GM23248 (cell line): ENCODE measurements at regions not wholly inside any gene's neighbourhood (a gene's known extent, or its start where the extent isn't known, plus 50 kb on each side); places are given as distances from the start of the nearest gene placed in this dataset.

Source experiments
- DNase-seq: peaks from one replicate; pipeline ENCODE4 v3.0.0-alpha.2; 2015
- H2AFZ ChIP-seq: fragments of 200-600 bp; sonication (generic); 2 replicates; pipeline ENCODE4 v1.6.1; 2016; ENCODE audit warnings: antibody characterized with exemption
- H3F3A ChIP-seq: fragments of 200-600 bp; sonication (generic); 2 replicates; pipeline ENCODE4 v1.6.1; 2016; ENCODE audit warnings: mild to moderate bottlenecking, antibody characterized with exemption, mixed run types; ENCODE audit not compliant: insufficient read depth
- H3K27ac ChIP-seq: fragments of 200-600 bp; sonication (generic); 2 replicates; pipeline ENCODE4 v1.5.1; 2016; ENCODE audit warnings: mild to moderate bottlenecking
- H3K27me3 ChIP-seq: fragments of 200-600 bp; sonication (generic); replicated peaks from 2 replicates; pipeline ENCODE4 v1.6.1; 2016; ENCODE audit warnings: mild to moderate bottlenecking; ENCODE audit not compliant: insufficient read depth
- H3K36me3 ChIP-seq: fragments of 200-600 bp; sonication (generic); 2 replicates; pipeline ENCODE4 v1.6.1; 2016; ENCODE audit warnings: low read depth, mild to moderate bottlenecking
- H3K4me1 ChIP-seq: fragments of 200-600 bp; sonication (generic); 2 replicates; pipeline ENCODE4 v1.6.1; 2016; ENCODE audit warnings: mild to moderate bottlenecking; ENCODE audit not compliant: insufficient read depth
- H3K4me2 ChIP-seq: fragments of 200-600 bp; sonication (generic); one replicate; pipeline ENCODE4 v1.6.1; 2016; ENCODE audit warnings: mild to moderate bottlenecking; ENCODE audit not compliant: unreplicated experiment
- H3K4me3 ChIP-seq: fragments of 200-600 bp; sonication (generic); 2 replicates; pipeline ENCODE4 v1.5.1; 2016; ENCODE audit warnings: mild to moderate bottlenecking
- H3K79me2 ChIP-seq: fragments of 200-600 bp; sonication (generic); 2 replicates; pipeline ENCODE4 v1.6.1; 2016; ENCODE audit warnings: mild to moderate bottlenecking; ENCODE audit not compliant: insufficient read depth
- H3K9ac ChIP-seq: fragments of 200-600 bp; sonication (generic); 2 replicates; pipeline ENCODE4 v1.6.1; 2016; ENCODE audit warnings: mild to moderate bottlenecking
- H3K9me2 ChIP-seq: fragments of 200-600 bp; sonication (generic); 2 replicates; pipeline ENCODE4 v1.6.1; 2016; ENCODE audit warnings: mixed run types, mild to moderate bottlenecking, moderate library complexity; ENCODE audit not compliant: insufficient read depth
- H3K9me3 ChIP-seq: fragments of 200-600 bp; sonication (generic); one replicate; pipeline ENCODE4 v1.6.1; 2017; ENCODE audit warnings: low read depth
- H4K20me1 ChIP-seq: fragments of 200-600 bp; sonication (generic); 2 replicates; pipeline ENCODE4 v1.6.0; 2016; ENCODE audit not compliant: insufficient read depth
- EZH2 ChIP-seq: fragments of 200-600 bp; sonication (generic); IDR thresholded peaks from 2 replicates; pipeline ENCODE4 v1.6.1; 2018; ENCODE audit warnings: antibody characterized with exemption, mild to moderate bottlenecking; ENCODE audit not compliant: insufficient read depth, poor library complexity, severe bottlenecking
- EZH2phosphoT487 ChIP-seq: fragments of 200-600 bp; sonication (generic); IDR thresholded peaks from 2 replicates; pipeline ENCODE4 v1.6.1; 2018; ENCODE audit warnings: antibody characterized with exemption, moderate library complexity, mild to moderate bottlenecking, low read depth; ENCODE audit not compliant: insufficient read depth
- WGBS, 2 experiments: methylation state at CpG; one replicate each; pipeline ENCODE4 v1.1.6; 2015 to 2017; ENCODE audit warnings: low lambda C conversion rate in 2 of 2, low coverage in 1 of 2; ENCODE audit errors: missing lambda C conversion rate in 2 of 2; 5-methylcytosine and 5-hydroxymethylcytosine counted together
- in situ Hi-C: fragments of 300-500 bp; cut with MboI; formaldehyde crosslinking; loops from 2 replicates; pipeline ENCODE4 v1.15.0; 2020

DNA sequence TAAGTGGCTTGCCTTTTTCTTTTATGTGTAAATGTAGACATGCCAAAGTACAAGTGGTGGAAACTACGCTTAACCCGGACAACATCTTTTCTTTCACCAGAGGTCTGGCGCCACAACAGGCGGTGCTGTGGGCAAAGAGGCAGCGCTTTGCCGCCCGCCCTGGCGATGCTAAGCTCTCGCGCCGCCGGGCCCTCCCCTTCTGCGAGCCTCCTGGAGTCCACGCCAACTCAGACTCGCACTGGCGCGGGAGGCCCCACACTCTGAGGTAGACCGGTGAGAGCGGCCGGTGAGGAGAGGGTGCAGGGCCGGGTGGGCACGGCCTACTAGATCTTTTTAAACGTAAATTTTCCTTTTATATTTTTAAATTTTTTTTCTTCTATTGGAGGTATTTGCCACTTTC, 2253.1 kb upstream of the C9orf72 start:
- no peak overlapping the region for H2AFZ ChIP-seq
- no peaks in the 10 kb centered on the region for H4K20me1 ChIP-seq
- H3K4me1 ChIP-seq, result no peaks in the 10 kb centered on the region
- no peak overlapping the region for H3K4me2 ChIP-seq
- in situ Hi-C loops, result no loop called here
- H3K27ac ChIP-seq, result no peak overlapping the region
- no peaks in the 10 kb centered on the region for H3F3A ChIP-seq
- no peaks in the 10 kb centered on the region for H3K79me2 ChIP-seq
- H3K9me3 ChIP-seq, result no peaks in the 10 kb centered on the region
- H3K9me2 ChIP-seq, result no peaks in the 10 kb centered on the region
- no peak for TF ChIP-seq EZH2
- TF ChIP-seq EZH2phosphoT487, result no peak
- no peak for DNase-seq
- no peaks in the 10 kb centered on the region for H3K36me3 ChIP-seq
- 75 to 79% methylated on average over 23 of the region's 23 CpGs for WGBS, 2 experiments
- H3K9ac ChIP-seq, result no peak overlapping the region
- H3K27me3 ChIP-seq, result no peaks in the 10 kb centered on the region
- no peak overlapping the region for H3K4me3 ChIP-seq

DNA sequence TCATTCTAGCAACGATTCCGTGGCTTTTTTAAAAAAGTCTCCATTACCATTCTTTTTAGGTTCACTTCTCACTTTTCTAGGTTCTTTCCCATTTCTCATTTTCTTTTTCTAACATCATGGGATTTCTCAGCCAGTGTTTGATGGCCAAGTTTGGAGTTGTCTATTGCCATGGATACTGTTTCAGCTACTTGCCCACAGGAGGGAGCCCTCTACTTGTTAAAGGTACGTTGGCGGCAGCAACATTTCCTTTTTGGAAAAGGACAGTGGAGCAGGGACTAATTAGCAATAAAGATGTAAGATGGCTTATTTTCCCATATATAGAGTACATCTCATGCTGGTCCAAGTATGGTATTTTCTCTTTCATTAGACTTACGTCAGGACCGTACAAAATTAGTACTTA, 2257.5 kb upstream of the C9orf72 start:
- no peaks in the 10 kb centered on the region for H3K36me3 ChIP-seq
- no peaks in the 10 kb centered on the region for H3K4me1 ChIP-seq
- DNase-seq, result peak; percentile 4
- no peaks in the 10 kb centered on the region for H4K20me1 ChIP-seq
- 4 to 6% methylated on average over 6 of the region's 6 CpGs for WGBS, 2 experiments
- no peaks in the 10 kb centered on the region for H3K27me3 ChIP-seq
- no peak overlapping the region for H3K4me2 ChIP-seq
- no peaks in the 10 kb centered on the region for H3K9me3 ChIP-seq
- TF ChIP-seq EZH2, result no peak
- no peak for TF ChIP-seq EZH2phosphoT487
- H3K9me2 ChIP-seq, result no peaks in the 10 kb centered on the region
- no peaks in the 10 kb centered on the region for H3K79me2 ChIP-seq
- H3K9ac ChIP-seq, result no peak overlapping the region
- in situ Hi-C loops, result no loop called here
- no peak overlapping the region for H2AFZ ChIP-seq
- no peak overlapping the region for H3K4me3 ChIP-seq
- no peaks in the 10 kb centered on the region for H3F3A ChIP-seq
- H3K27ac ChIP-seq, result no peak overlapping the region

DNA sequence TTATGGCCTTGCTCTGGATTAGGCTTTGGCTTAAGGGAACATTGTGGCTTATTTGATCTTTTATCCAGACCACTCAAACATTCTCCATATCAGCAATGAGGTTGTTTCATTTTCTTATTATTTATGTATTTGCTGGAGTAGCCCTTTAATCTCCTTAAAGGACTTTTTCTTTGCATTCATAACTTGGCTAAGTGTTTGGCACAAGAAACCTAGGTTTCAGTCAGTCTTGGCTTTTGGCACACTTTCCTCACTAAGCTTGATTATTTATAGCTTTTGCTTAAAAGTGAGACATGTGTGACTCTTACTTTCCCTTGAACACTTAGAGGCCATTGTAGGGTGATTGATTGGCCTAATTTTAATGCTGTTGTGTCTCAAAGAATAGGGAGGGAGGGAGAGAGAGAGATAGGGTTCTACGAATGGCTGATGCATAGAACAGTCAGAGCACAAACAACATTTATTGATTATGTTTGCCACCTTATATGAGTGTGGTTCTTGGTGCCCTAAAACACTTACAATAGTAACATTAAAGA, 2265.3 kb upstream of the C9orf72 start:
- Histone ChIP-seq H3K36me3 (no peaks in the 10 kb centered on the region), H3K9ac (no peak overlapping the region), H3K4me1 (no peaks in the 10 kb centered on the region), H3F3A (no peaks in the 10 kb centered on the region), H4K20me1 (no peaks in the 10 kb centered on the region), H3K4me2 (no peak overlapping the region), H3K27me3 (no peaks in the 10 kb centered on the region), H3K79me2 (no peaks in the 10 kb centered on the region), H3K9me3 (no peaks in the 10 kb centered on the region), H3K4me3 (no peak overlapping the region), H3K27ac (no peak overlapping the region), H3K9me2 (no peaks in the 10 kb centered on the region), H2AFZ (no peak overlapping the region)
- in situ Hi-C loops, result no loop called here
- no peak for TF ChIP-seq EZH2phosphoT487
- no peak for TF ChIP-seq EZH2
- 5 to 24% methylated on average over 1 of the region's 1 CpG for WGBS, 2 experiments
- no peak for DNase-seq

DNA sequence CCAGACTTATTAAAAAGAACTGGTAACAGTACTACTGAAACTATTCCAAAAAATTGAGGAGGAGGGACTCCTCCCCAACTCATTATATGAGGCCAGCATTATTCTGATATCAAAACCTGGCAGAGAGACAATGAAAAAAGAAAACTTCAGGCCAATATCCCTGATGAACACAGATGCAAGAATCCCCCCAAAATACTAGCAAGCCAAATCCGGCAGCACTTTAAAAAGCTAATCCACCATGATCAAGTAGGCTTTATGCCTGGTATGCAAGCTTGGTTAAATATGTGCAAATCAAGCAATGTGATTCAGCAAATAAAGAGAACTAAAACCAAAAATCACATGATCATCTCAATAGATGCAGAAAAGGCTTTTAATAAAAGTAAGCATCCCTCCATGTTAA, 2271.0 kb upstream of the C9orf72 start:
- TF ChIP-seq EZH2phosphoT487, result no peak
- no peak for TF ChIP-seq EZH2
- H3K4me2 ChIP-seq, result no peak overlapping the region
- no peak overlapping the region for H2AFZ ChIP-seq
- no peak for DNase-seq
- H3K27ac ChIP-seq, result no peak overlapping the region
- no peaks in the 10 kb centered on the region for H3K36me3 ChIP-seq
- H3K79me2 ChIP-seq, result no peaks in the 10 kb centered on the region
- no peaks in the 10 kb centered on the region for H4K20me1 ChIP-seq
- WGBS, 2 experiments, result 26 to 30% methylated on average over 1 of the region's 1 CpG
- no peak overlapping the region for H3K4me3 ChIP-seq
- no peak overlapping the region for H3K9ac ChIP-seq
- H3K4me1 ChIP-seq, result no peaks in the 10 kb centered on the region
- H3F3A ChIP-seq, result no peaks in the 10 kb centered on the region
- H3K9me2 ChIP-seq, result no peaks in the 10 kb centered on the region
- H3K27me3 ChIP-seq, result no peaks in the 10 kb centered on the region
- in situ Hi-C loops, result no loop called here
- no peaks in the 10 kb centered on the region for H3K9me3 ChIP-seq

DNA sequence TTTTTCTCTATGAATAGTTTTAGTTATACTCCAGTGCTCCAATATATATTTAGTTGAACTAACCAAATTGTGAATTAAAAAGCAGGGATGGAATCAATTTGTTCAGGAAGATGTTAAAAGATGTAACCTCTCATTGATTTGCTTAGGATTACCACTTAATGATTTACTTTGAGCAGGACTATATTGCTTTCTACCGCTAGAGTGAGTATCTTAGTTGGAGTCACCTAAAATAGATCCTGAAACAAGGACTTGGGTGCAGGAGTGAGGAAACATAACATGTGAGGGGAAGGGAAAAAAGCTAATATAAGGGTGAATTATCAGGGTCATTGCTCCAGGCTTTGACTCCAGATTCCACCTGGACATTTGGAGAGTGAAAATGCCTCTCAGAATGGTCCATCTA, 2277.4 kb upstream of the C9orf72 start:
- Histone ChIP-seq H3K4me3 (no peak overlapping the region), H2AFZ (no peak overlapping the region), H3K9me3 (no peaks in the 10 kb centered on the region), H3K36me3 (no peaks in the 10 kb centered on the region), H3F3A (no peaks in the 10 kb centered on the region), H3K9me2 (no peaks in the 10 kb centered on the region), H4K20me1 (no peaks in the 10 kb centered on the region), H3K4me2 (no peak overlapping the region), H3K79me2 (no peaks in the 10 kb centered on the region), H3K9ac (no peak overlapping the region), H3K27ac (no peak overlapping the region), H3K4me1 (no peaks in the 10 kb centered on the region), H3K27me3 (no peaks in the 10 kb centered on the region)
- WGBS, 2 experiments, result 16 to 21% methylated on average over 1 of the region's 1 CpG
- in situ Hi-C loops, result no loop called here
- TF ChIP-seq EZH2, result no peak
- no peak for TF ChIP-seq EZH2phosphoT487
- no peak for DNase-seq
